Psoas muscle (tissue), 7 donors: ENCODE measurements at regions not wholly inside any gene's neighbourhood (a gene's known extent, or its start where the extent isn't known, plus 50 kb on each side); places are given as distances from the start of the nearest gene placed in this dataset.

Experiments used
- ATAC-seq, 4 donors: fragments of 200-7000 bp; cut with Tn5 transposase; one replicate each; pipeline ENCODE4 v1.9.1; 2020; ENCODE audit warnings: moderate library complexity in 3 of 4, mild to moderate bottlenecking in 2 of 4
- DNase-seq, 2 donors: peaks; one replicate each; pipeline ENCODE4 v3.0.0-alpha.2; 2020
- H3K27ac ChIP-seq: fragments of 200-600 bp; one replicate; pipeline ENCODE4 v1.8.0; 2022
- H3K27me3 ChIP-seq, 3 donors: fragments of 200-600 bp in 1 of 3; one replicate each; pipeline versions ENCODE4 v1.6.1 to v1.8.0; 2013 to 2022; ENCODE audit warnings: low read length in 2 of 3, mild to moderate bottlenecking in 2 of 3, moderate library complexity in 1 of 3; ENCODE audit not compliant: insufficient read depth in 3 of 3
- H3K36me3 ChIP-seq, 2 donors: fragments of 200-600 bp in 1 of 2; one replicate each; pipeline versions ENCODE4 v1.6.1 to v1.8.0; 2013 to 2022; ENCODE audit warnings: low read depth in 1 of 2, mild to moderate bottlenecking in 1 of 2, moderate library complexity in 1 of 2; ENCODE audit not compliant: insufficient read depth in 1 of 2
- H3K4me1 ChIP-seq: fragments of 200-600 bp; one replicate; pipeline ENCODE4 v1.8.0; 2022
- H3K4me3 ChIP-seq: fragments of 200-600 bp; one replicate; pipeline ENCODE4 v1.8.0; 2022; ENCODE audit warnings: mild to moderate bottlenecking
- H3K9me3 ChIP-seq: fragments of 200-600 bp; one replicate; pipeline ENCODE4 v1.8.0; 2022
- CTCF ChIP-seq: fragments of 200-600 bp; IDR thresholded peaks from one replicate; pipeline ENCODE4 v1.8.0; 2022; ENCODE audit warnings: antibody characterized with exemption
- WGBS, 3 donors: extraction: QIAGEN DNeasy Blood & Tissue Kit; methylation state at CpG; one replicate each; pipeline versions ENCODE4 v1.1.6 to v1.1.7; 2013; 5-methylcytosine and 5-hydroxymethylcytosine counted together
- intact Hi-C, 2 donors: fragments of 100-400 bp; cut with DNase I; formaldehyde crosslinking; loops; one replicate each; pipeline versions ENCODE4 v1.11.0 to v1.14.2; 2022
- donor health status: healthy with polysubstance abuse.
- donor health status: DM: no; HTN: no; CAD: no; lungs with moderate emphysema.
- donor health status: Bipolar disorder and iron deficiency.
- donor health status: healthy.
- donor health status: DM: yes; HTN: yes; CAD: no.
- donor health status: DM: no; HTN: no; CAD: no.
- donor health status: DM: yes; HTN: yes; CAD: no.

- Histone ChIP-seq H3K27me3 (no peaks in the 10 kb centered on the region), H3K9me3 (no peaks in the 10 kb centered on the region), H3K27ac (peak overlapping the region; percentile 86), H3K4me3 (no peak overlapping the region), H3K36me3 (no peaks in the 10 kb centered on the region), H3K4me1 (peaks cover 32% of the 10 kb centered on the region)
- DNase-seq (no peak), ATAC-seq (peak in 1 of 4 donors; percentile 42)
- WGBS, 3 donors = 42 to 62% (median 52%) methylated on average over 6 of the region's 6 CpGs
- no peak for TF ChIP-seq CTCF
- intact Hi-C loops = loop anchor here in 1 of 2 donors (1.0 kb wide), 1 partner anchor 56 kb away; the partner anchor contains the start of gene CASZ1
Observed at GRCh38 chr1:10852486-10852885, 56.0 kb upstream of the CASZ1 start.

GRCh38 chr1:10852998-10853520 is 56.6 kb upstream of the CASZ1 start:
- Histone ChIP-seq H3K4me1 (peaks cover 37% of the 10 kb centered on the region), H3K36me3 (no peaks in the 10 kb centered on the region), H3K9me3 (no peaks in the 10 kb centered on the region), H3K27me3 (no peaks in the 10 kb centered on the region), H3K4me3 (no peak overlapping the region), H3K27ac (peak overlapping the region; percentile 86)
- DNase-seq = no peak
- no peak for ATAC-seq
- 81 to 98% (median 96%) methylated on average over 6 of the region's 6 CpGs for WGBS, 3 donors
- TF ChIP-seq CTCF = no peak
- intact Hi-C loops = loop anchor here in 1 of 2 donors (1.0 kb wide), 1 partner anchor 57 kb away; the partner anchor contains the start of gene CASZ1

GRCh38 chr1:10853701-10854100 is 57.3 kb upstream of the CASZ1 start:
- no peak for TF ChIP-seq CTCF
- Histone ChIP-seq H3K27me3 (no peaks in the 10 kb centered on the region), H3K9me3 (no peaks in the 10 kb centered on the region), H3K4me1 (peaks cover 43% of the 10 kb centered on the region), H3K36me3 (no peaks in the 10 kb centered on the region), H3K27ac (peak overlapping the region; percentile 99), H3K4me3 (no peak overlapping the region)
- WGBS, 3 donors = 92 to 94% (median 93%) methylated on average over 2 of the region's 2 CpGs
- ATAC-seq (no peak), DNase-seq (no peak)
- intact Hi-C loops = no loop called here

- Histone ChIP-seq H3K27ac (peak overlapping the region; percentile 99), H3K4me3 (no peak overlapping the region), H3K4me1 (peaks cover 43% of the 10 kb centered on the region), H3K9me3 (no peaks in the 10 kb centered on the region), H3K36me3 (no peaks in the 10 kb centered on the region), H3K27me3 (no peaks in the 10 kb centered on the region)
- intact Hi-C loops = no loop called here
- no peak for TF ChIP-seq CTCF
- DNase-seq (no peak), ATAC-seq (no peak)
- 89 to 93% (median 91%) methylated on average over 10 of the region's 10 CpGs for WGBS, 3 donors
Observed at GRCh38 chr1:10854856-10855459, 58.5 kb upstream of the CASZ1 start.
